HG03575 (cell line): ENCODE measurements at regions not wholly inside any gene's neighbourhood (a gene's known extent, or its start where the extent isn't known, plus 50 kb on each side); places are given as distances from the start of the nearest gene placed in this dataset.

Source experiments
- ATAC-seq: cut with Tn5 transposase; IDR thresholded peaks from one replicate; pipeline ENCODE4 v1.9.1; 2021; ENCODE audit not compliant: unreplicated experiment, insufficient number of reproducible peaks, low FRiP score; ENCODE audit errors: extremely low read depth

DNA sequence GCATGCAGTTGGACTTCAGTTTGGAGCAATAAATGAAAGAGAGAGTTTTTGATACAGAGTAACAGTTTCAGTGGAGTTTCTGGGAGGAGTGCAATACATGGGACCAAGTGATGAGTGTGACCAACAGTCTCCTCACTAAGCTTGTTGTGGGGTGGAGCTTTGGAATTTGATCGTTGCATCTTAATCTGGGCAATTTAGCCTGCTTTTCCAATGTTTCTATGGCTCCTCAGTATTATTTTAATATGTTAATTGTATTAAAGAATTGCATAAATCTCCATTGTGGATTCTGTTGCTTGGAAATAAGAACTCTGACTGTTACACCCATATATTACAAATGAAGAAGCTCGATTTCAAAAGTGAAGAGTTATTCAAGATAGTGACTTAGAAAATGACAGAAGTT is 446.6 kb upstream of the LRATD1 start:
- no peak for ATAC-seq

DNA sequence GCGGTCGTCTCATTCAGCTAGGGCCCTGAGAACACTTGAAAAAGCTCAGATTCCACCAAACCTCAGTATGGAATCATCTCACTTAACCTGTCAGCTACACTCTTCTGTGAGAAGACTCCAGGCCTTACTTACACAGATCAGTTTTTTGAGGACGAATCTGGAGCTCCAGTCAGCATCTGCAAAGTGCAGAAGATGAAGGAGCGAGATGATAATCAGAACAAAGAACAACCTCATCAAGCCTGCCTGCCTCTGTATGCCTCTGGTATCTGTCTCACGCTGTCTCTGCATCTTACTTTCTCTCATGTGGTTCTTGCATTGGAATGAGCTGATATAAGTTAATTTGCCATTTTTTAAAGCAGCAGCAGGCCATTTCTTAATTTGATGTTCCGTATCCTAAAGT is 444.1 kb upstream of the LRATD1 start:
- no peak for ATAC-seq

DNA sequence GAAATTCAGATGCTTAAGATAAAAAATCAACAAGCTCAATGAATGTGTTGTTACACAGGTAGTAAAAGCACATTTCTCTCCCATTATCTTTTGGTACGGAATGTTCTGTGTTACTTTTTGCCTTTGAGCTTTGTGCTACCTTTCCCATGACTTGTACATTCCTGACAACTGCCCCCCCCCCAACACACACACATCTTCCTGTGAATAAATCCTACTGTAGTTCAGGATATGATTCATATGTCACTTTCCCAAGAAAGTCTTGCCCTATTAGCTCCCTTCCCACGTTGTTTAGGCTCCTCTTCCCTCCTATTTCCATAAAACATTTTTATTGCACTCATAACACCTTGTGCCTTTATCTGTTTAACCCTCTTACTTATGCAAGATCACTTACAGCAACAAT is 442.6 kb upstream of the LRATD1 start:
- no peak for ATAC-seq

DNA sequence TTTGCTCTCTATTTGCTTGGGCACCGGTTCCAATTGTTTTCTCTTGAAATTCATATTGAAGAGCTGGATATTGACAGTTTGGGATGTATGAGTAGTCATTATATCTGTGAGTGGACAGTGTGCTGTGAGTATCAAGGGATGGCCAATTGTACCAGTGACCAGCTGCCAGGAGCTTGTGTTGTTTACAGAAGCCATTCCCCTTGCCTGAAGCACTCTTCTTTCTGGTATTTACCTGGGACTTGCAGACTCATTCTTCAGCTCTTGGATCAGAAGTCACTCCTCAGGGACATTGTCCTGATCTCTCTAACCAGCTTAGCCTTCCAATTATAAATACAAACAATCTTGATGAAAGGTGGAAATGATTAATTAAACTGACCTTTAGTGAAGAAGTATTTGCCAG is 438.3 kb upstream of the LRATD1 start:
- no peak for ATAC-seq

DNA sequence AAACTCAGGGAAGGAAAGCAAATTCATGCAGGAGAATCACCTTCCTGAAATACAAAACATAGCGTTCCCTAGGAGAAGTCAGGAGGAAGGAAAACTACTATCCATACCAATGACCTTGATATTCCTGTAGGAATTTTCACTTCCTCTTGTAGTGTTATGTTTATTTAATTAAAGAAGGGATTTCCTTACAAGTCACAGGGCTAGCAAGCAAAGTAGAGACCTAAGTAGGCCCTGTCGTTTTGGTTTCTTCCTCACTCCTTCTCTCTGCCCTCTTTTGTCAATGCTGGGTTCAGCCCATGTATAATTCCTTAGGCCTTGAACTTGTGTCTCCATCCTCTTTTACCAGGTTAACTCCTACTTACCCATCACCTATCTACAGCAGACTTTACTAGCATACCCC is 435.2 kb upstream of the LRATD1 start:
- ATAC-seq: no peak

DNA sequence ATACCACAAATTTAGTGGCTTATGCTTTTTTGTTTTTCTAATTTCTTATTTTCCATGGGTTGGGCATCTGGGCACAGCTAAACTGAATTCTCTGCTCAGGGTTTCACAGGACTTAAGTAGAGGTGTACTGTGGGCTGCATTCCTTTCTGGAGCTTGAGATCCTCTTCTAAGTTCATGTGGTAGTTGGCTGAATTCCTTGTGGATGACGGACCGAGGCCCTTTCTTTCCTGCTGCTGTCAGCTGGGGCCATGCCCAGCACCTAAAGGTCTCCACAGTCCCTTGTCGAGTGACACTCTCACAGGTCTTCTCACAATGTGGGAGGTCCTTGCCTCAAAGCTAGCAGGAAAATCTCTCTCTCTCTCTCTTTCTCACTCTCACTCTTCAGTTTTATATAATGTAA is 433.5 kb upstream of the LRATD1 start:
- no peak for ATAC-seq

DNA sequence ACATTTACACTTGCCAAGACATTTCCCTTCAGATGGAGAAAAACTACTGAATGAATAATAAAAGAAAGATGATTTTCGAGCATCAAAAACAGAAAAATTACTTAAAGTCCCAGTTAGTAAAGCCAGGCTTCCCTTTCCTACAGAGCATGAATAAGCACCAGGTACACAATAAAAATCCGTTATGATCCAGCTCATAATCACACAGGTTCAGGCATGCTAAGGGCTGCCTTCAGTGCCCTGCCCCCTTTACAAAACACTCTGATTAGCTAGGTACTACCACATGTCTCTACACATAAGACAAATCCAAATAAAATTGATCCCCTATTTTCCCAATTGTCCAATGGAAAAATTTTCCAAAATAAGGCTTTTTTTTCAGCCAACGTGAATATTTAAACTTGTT is 413.2 kb upstream of the LRATD1 start:
- no peak for ATAC-seq

DNA sequence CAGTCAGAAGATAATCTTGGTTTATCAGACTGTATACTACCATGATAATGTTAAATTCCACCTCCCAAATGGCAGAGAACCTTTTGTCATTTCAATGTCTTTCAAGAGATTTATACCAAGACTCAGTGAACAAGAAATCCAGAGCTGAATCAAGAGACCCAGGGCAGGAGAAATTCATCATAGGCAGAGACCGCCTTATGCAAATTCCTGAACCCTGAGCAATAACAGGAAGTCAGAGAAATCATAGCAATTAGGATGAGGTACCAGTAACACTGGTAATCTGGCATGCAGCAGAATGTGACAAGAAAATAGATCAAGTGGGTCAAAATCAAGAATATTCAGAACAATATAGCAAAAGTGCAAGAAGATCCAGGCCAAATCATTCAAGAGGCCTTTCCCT is 412.4 kb upstream of the LRATD1 start:
- ATAC-seq: no peak

DNA sequence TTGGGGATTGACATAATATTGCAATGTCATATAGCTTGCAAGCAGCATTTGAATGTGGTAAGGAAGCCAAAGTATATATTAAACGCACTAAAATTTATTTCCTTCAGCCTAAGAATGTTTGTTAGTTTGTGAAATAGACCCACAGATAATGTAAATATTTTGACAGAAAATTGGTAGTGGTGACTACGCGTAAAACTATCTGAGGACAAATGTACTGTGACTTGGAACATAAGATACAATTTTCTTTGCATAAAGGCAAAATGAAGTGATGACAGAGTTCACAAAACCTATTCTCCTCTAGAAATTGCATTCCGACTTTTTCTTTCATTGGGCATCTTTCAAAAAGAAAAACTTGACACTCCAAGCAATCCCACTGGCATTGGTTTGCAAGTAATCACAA is 411.1 kb upstream of the LRATD1 start:
- no peak for ATAC-seq

DNA sequence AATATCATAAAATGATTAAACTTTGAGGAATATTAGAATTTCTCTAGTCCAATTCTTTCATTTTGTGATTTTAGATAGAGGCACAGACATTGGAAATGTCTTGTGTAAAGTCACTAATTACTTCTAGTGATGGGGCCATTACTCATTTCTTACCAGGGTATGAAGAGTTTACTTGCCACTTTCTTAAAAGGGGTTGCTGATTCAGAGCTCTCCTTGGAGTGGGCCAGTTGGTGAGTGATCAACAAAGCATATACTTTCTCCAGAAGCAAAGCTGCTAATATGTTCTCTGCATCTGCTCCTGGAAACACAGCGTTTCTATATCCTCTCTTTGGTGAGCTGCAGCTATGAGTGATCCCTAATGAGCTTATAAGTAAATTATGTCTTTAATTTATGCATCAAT is 408.9 kb upstream of the LRATD1 start:
- ATAC-seq: no peak

DNA sequence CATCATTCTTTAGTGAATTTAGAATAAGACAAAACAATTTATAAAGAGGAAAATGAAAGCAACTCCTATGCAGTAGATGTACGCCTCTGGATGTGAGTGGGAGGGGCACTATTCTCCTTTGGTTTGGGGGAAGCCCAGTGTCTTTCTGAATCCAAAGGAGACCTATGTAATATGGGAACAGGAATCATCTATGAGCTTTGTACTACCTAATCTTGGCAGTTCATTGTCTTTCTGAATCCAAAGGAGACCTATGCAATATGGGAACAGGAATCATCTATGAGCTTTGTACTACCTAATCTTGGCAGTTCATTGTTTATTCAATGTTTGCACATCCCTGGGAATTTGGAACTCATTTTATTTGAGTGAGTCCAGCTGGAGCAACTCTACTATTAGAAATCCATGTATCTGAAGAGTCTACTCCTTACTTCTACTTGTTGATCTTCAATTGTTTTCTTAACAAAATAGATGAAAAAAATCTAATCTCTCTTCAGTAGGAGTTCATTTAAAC is 401.1 kb upstream of the LRATD1 start:
- no peak for ATAC-seq

DNA sequence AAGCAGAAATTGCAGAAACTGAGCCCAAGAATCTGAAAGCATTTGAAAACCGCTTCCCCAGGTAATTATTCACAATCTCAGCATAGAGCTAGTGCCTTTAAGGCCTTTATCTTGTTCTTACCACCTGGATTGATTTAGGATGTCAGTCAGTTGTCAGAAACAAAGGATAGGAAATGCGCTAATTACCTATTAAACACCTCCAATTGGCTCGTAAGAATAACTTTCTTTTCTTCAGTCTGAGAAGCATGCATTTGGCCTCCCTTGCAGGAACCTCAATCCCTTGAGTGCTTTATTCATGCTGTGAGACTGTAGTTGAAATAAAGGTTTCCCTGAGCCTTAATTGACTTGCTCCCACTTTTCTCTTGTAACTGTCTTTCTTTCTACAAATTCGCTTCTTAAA is 400.3 kb upstream of the LRATD1 start:
- ATAC-seq: no peak

DNA sequence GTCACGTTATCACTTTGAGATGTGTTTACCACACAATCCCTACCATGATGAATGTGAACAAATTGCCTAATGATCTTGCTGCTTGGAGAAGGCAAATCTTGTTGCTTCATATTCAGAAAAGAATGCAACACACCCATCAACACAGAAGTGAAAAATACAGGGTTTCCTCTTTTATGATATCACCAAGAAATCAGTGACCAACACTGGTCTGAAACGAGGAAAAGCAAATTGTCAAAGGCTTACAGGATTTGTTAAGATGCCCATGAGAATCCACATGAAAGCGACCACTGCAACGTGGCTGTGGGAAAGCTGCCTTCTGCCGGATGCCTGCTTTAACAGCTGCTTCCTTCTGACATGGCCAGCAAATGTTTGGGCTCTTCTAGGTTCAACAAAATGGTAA is 397.6 kb upstream of the LRATD1 start:
- no peak for ATAC-seq

DNA sequence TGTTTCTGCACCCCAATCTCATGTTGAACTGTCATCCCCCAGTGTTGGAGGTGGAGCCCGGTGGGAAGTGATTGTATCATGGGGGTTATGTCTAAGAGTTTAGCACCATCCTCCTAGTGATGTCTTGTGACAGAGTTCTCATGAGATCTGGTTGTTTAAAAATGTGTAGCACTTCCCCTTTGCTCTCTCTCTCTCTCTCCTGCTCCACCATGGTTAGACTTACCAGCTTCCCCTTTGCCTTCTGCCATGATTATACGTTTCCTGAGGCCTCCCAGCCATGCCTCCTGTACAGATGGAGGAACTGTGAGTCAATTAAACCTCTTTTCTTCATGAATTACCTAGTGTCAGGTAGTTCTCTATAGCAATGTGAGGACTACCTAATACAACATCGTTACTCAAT is 396.9 kb upstream of the LRATD1 start:
- no peak for ATAC-seq

DNA sequence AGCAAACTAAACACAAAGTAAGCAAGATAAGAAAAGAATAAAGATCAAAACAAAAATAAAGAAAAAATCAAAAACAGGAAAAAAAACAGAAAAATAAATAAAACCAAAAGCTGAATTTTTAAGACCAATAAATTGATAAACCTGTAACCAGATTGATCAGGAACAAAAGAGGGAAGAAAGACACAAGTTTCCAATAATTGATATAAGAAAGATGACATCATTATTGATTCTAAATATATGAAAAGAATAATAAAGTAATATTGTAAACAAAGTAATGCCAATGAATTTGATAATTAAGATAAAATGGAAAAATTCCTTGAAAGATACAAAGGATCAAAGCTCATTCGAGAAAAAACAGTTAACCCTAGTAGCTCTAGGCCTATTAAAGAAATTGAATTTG is 394.6 kb upstream of the LRATD1 start:
- no peak for ATAC-seq

DNA sequence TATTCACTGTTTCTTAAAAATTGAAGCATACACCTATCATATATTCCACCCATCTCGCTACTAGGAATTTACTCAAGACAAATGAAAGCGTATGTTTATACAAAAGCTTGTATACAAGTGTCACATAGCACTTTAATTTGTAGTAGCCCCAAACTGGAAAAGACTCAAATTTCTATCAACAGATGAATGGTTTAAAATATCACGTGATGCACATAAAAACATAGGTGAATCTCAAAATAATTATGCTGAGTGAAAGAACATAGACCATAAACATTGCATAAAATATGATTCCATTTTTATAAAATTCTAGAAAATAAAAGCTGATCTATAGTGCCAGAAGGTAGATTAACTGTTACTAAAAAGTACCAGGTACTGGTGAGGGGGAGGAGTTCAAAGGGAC is 392.9 kb upstream of the LRATD1 start:
- ATAC-seq: no peak

DNA sequence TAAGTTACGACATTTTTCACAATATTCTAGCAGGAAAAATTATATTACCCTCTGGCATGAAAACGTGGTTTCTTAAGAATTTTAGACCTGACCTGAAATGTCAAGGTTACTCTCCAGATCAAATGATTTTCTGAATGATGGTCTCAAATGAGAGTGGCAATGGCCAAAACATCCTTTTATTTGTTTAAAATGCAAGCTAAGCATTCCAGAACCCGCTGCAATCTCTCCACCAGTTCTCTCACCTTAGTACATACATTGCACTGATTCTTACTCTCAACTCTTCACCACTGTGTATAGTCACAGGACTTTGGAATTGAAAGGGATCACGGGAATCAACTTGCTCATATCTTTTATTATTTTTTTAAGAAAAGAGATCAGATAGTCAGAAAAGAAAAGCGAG is 391.6 kb upstream of the LRATD1 start:
- ATAC-seq: no peak

DNA sequence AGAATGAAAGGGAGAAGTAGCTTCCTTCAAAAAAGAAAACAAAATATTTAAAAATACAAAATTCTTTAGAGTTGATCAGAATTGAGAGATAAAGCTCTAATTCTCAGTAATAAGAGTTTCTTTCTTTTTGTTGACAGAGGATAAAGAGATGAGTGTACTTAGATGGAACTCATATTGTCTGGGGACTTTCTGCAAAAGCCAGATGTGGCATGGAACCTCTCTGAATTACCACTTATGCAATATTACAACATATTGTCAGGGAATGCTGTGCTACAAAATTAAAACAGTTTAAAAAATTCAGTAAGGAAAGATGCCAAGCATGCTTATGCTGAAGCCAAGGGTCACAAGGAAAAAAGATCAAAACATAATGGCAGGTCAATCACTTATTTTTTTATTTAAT is 386.6 kb upstream of the LRATD1 start:
- ATAC-seq: no peak

DNA sequence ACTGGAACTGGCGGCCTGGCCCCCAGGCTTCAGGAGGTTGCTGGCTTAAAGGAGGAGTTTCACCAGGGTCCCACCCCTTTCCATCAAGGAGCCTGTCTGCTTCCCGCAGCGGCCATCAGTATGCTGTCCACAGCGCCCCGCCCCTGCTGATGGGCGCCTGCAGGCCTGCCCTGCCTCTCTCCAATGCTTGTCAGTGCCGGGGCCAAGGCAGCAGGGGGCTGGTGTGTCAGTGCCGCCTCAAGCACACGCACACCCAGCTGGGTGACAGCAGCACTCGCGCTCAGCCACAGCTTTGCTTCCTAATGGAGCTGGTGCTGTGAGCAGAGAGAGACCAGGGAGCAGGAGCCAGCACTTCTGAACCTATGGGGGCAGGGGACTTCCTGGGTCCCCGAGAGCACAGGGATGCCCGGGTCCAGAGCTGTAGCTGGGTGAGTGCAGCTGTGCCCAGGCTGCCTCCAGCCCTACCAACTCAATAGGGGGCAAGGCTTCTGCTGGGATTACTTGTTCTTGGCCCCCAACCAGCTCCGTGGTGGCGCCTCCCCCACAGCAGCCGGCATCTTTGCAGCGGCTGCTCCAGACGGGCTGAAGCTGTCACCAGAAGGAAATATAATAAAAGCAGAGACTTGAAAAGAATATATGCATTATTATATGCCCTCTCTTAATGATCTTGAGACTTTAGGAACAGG is 377.2 kb upstream of the LRATD1 start:
- no peak for ATAC-seq

DNA sequence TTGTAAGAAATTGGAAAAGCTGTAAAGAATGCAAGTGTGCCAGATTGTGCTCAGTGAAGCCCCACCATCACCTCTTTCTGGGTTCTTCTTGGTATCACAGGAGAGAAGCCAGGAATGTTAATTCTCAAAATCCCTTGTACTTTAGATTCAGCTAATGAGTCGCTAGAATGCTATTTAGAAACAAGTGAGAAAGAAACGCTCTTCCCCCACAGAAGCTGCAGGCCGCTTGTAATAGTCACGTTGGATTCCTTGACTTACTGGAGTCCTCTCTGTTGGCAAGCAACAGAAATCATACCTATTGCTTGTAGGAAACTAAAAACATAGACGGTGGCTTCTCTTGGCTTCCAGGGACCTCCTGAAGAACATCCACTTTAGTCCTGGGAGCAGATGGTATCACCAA is 375.6 kb upstream of the LRATD1 start:
- no peak for ATAC-seq

DNA sequence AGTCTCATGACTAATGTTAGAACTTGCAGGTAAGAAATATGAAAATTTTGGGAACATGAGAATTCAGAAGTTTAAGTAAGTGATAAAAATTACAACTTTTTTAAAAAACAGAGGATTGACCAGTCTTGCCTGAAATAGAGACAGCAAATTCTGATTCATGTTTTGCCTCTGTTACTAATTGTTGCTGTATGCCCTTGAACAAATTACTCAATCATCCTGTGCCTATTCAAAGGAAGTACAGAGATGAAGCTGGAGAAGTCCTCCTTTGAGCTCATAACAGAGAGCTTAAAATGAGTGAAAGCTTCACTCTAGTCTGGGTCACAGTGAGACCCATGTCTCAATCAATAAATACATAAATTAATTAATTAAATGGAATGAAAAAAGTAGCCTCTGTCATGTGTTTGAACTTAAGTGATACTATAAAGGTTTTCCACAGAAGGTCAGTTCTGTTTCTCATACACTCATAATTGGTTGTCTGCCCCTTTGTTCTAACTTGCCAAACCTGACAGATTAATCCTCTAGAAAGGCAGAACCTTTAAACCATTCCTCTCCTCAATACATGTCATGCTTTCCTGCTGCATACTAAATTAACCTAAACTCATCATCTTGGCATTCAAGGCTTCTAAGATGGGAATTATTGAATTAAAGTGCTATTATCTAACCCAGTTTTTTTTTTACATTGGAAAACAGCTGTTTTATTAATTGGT is 374.6 kb upstream of the LRATD1 start:
- no peak for ATAC-seq
